ENCODE measurements at regions not wholly inside any gene's neighbourhood (a gene's known extent, or its start where the extent isn't known, plus 50 kb on each side); places are given as distances from the start of the nearest gene placed in this dataset.

- H3K36me3 ChIP-seq (ENCODE audit: control insufficient read depth in 4 of 4, insufficient read depth in 4 of 4, low read length in 4 of 4), result no peaks in the 10 kb centered on the region
- no peak overlapping the region for H3K9ac ChIP-seq (ENCODE audit: insufficient read depth in 1 of 2, low read length in 2 of 2)
- peaks cover 0 to 2% (median 0%) of the 10 kb centered on the region in 5 donors for H3K4me1 ChIP-seq (ENCODE audit: control insufficient read depth in 5 of 5, insufficient read depth in 5 of 5, low read length in 5 of 5)
- no peaks in the 10 kb centered on the region for H3K9me3 ChIP-seq (ENCODE audit: control insufficient read depth in 4 of 4, insufficient read depth in 3 of 4, low read length in 3 of 4)
- H3K27ac ChIP-seq (ENCODE audit: low read depth in 1 of 2, low read length in 1 of 2), result no peak overlapping the region
- ATAC-seq (ENCODE audit: insufficient read depth, low FRiP score) (no peak), DNase-seq (peak in 2 of 3 donors; percentile 33 to 55)
- TF ChIP-seq, protein P1, sequence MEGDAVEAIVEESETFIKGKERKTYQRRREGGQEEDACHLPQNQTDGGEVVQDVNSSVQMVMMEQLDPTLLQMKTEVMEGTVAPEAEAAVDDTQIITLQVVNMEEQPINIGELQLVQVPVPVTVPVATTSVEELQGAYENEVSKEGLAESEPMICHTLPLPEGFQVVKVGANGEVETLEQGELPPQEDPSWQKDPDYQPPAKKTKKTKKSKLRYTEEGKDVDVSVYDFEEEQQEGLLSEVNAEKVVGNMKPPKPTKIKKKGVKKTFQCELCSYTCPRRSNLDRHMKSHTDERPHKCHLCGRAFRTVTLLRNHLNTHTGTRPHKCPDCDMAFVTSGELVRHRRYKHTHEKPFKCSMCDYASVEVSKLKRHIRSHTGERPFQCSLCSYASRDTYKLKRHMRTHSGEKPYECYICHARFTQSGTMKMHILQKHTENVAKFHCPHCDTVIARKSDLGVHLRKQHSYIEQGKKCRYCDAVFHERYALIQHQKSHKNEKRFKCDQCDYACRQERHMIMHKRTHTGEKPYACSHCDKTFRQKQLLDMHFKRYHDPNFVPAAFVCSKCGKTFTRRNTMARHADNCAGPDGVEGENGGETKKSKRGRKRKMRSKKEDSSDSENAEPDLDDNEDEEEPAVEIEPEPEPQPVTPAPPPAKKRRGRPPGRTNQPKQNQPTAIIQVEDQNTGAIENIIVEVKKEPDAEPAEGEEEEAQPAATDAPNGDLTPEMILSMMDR (IDR thresholded peaks at IDR 0.05; ENCODE audit: control extremely low read depth, extremely low read depth), result no peak
- no peaks in the 10 kb centered on the region for H3K27me3 ChIP-seq (ENCODE audit: control insufficient read depth in 3 of 3, insufficient read depth in 3 of 3, low read length in 2 of 3)
- H3K4me3 ChIP-seq, result no peak overlapping the region
- 40 to 59% methylated on average over 3 of the region's 3 CpGs for WGBS, 2 donors
Measured at GRCh38 chr3:102529452-102529851, 94.6 kb downstream of the ZPLD1 start.

DNA sequence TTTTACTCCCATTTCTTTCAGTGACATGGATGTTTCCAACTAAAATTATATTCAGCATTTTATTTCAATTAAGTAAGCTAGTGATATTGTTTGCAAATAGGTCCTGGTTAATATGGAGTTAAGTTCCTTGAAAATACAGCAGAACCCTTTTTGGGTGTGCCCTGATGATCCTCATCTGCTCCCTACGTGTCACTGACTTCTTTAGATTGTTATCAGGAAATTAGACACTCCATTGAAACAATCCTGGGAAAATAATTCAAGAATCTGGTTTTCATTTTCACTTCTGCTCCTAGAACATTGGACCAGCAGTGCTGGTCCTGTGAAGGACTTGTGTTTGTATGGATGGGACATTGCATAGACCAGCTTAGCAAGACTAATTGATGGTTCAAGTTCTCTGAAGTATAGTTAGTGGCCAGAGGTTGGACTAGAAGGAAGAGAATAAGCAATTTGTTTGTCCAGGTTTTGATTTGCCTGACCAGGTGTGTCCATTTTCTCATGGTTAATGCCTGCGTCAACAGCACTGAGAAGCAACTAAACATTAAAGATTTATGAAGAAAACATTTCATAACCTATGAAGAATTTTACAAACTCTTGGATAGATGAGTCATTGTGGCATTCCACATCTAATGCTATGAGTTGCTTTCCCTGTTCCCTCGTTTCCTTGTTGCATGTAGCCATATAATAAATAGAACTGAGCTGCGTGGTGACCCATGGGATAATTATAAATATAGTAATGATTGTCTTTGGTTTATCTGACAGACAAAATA is 95.8 kb downstream of the ZPLD1 start:
- Histone ChIP-seq H3K27ac (ENCODE audit: low read depth in 1 of 2, low read length in 1 of 2) (no peak overlapping the region), H3K4me3 (no peak overlapping the region), H3K9me3 (ENCODE audit: control insufficient read depth in 4 of 4, insufficient read depth in 3 of 4, low read length in 3 of 4) (no peaks in the 10 kb centered on the region), H3K27me3 (ENCODE audit: control insufficient read depth in 3 of 3, insufficient read depth in 3 of 3, low read length in 2 of 3) (no peaks in the 10 kb centered on the region), H3K9ac (ENCODE audit: insufficient read depth in 1 of 2, low read length in 2 of 2) (no peak overlapping the region), H3K36me3 (ENCODE audit: control insufficient read depth in 4 of 4, insufficient read depth in 4 of 4, low read length in 4 of 4) (no peaks in the 10 kb centered on the region), H3K4me1 (ENCODE audit: control insufficient read depth in 5 of 5, insufficient read depth in 5 of 5, low read length in 5 of 5) (peaks cover 0 to 2% (median 0%) of the 10 kb centered on the region in 5 donors)
- DNase-seq (no peak), ATAC-seq (ENCODE audit: insufficient read depth, low FRiP score) (no peak)
- TF ChIP-seq, protein P1 (IDR thresholded peaks at IDR 0.05; ENCODE audit: control extremely low read depth, extremely low read depth), result no peak
- 60 to 67% methylated on average over 4 of the region's 4 CpGs for WGBS, 2 donors

DNA sequence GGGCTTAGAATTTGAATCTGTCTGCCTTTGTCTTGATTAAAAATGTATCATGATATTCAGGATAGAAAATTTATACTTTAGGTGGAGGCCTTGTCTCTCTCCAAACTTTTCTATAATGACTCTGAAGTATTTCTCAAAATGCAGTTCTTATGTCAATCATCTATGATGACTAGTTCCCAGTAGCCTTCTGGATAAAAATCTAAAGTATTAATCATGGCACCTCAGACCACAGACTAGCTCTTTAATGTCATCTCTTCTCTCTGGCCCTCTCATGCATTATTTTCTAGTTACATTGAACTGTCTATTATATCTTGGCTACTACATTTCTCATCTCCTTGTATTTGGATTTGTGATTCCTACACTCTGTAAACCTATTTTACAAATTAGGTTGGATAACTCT is 96.9 kb downstream of the ZPLD1 start:
- Histone ChIP-seq H3K36me3 (ENCODE audit: control insufficient read depth in 4 of 4, insufficient read depth in 4 of 4, low read length in 4 of 4) (no peaks in the 10 kb centered on the region), H3K27ac (ENCODE audit: low read depth in 1 of 2, low read length in 1 of 2) (no peak overlapping the region), H3K27me3 (ENCODE audit: control insufficient read depth in 3 of 3, insufficient read depth in 3 of 3, low read length in 2 of 3) (no peaks in the 10 kb centered on the region), H3K9ac (ENCODE audit: insufficient read depth in 1 of 2, low read length in 2 of 2) (no peak overlapping the region), H3K4me1 (ENCODE audit: control insufficient read depth in 5 of 5, insufficient read depth in 5 of 5, low read length in 5 of 5) (peaks cover 0 to 6% (median 1%) of the 10 kb centered on the region in 5 donors), H3K4me3 (no peak overlapping the region), H3K9me3 (ENCODE audit: control insufficient read depth in 4 of 4, insufficient read depth in 3 of 4, low read length in 3 of 4) (no peaks in the 10 kb centered on the region)
- ATAC-seq (ENCODE audit: insufficient read depth, low FRiP score) (no peak), DNase-seq (no peak)
- TF ChIP-seq, protein P1 (IDR thresholded peaks at IDR 0.05; ENCODE audit: control extremely low read depth, extremely low read depth), result no peak

DNA sequence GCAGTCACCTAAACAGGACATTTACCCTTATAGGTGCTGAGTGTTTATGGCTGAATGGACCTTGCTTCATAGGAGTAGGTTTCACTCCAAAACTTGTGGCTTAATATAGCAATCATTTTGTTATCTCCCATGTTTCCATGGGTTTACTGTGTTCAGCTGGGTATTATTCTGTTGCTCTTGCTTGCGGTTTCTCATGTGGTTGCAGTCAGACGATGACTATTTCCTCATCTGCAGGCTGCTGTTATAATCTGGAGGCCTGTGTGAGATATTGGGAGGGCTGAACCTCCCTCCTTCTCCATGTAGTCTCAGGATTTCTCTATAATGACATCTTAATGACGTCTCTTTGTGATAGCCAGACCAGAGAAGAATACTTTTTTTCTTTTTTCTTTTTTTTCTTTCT is 98.1 kb downstream of the ZPLD1 start:
- Histone ChIP-seq H3K36me3 (ENCODE audit: control insufficient read depth in 4 of 4, insufficient read depth in 4 of 4, low read length in 4 of 4) (no peaks in the 10 kb centered on the region), H3K9ac (ENCODE audit: insufficient read depth in 1 of 2, low read length in 2 of 2) (no peak overlapping the region), H3K4me3 (no peak overlapping the region), H3K27me3 (ENCODE audit: control insufficient read depth in 3 of 3, insufficient read depth in 3 of 3, low read length in 2 of 3) (no peaks in the 10 kb centered on the region), H3K27ac (ENCODE audit: low read depth in 1 of 2, low read length in 1 of 2) (no peak overlapping the region), H3K9me3 (ENCODE audit: control insufficient read depth in 4 of 4, insufficient read depth in 3 of 4, low read length in 3 of 4) (no peaks in the 10 kb centered on the region), H3K4me1 (ENCODE audit: control insufficient read depth in 5 of 5, insufficient read depth in 5 of 5, low read length in 5 of 5) (peaks cover 0 to 6% (median 1%) of the 10 kb centered on the region in 5 donors)
- DNase-seq, result no peak
- whole genome bisulfite sequencing, 2 donors, result 63 to 66% methylated on average over 3 of the region's 3 CpGs
- TF ChIP-seq, protein P1 (IDR thresholded peaks at IDR 0.05; ENCODE audit: control extremely low read depth, extremely low read depth), result no peak
- ATAC-seq (ENCODE audit: insufficient read depth, low FRiP score), result no peak

Measured in lung (tissue), 11 donors.